GM12872 (cell line): ENCODE measurements at regions not wholly inside any gene's neighbourhood (a gene's known extent, or its start where the extent isn't known, plus 50 kb on each side); places are given as distances from the start of the nearest gene placed in this dataset.

ENCODE experiments used
- CTCF ChIP-seq: IDR thresholded peaks from 3 replicates; pipeline ENCODE4 v1.5.1; 2011; ENCODE audit warnings: low read depth, mild to moderate bottlenecking, low read length, moderate library complexity; ENCODE audit not compliant: insufficient read depth

- TF ChIP-seq CTCF, result peak; percentile 23; the same call in 1 of the 3 replicates
These were observed 156.6 kb upstream of the LHCGR start for GRCh38 chr2:48912110-48912509.

GRCh38 chr2:48910961-48911360 is 155.4 kb upstream of the LHCGR start:
- no peak for TF ChIP-seq CTCF

GRCh38 chr2:48906633-48907032 is 151.1 kb upstream of the LHCGR start:
- TF ChIP-seq CTCF, result no peak

GRCh38 chr2:48905696-48906095 is 150.2 kb upstream of the LHCGR start:
- no peak for TF ChIP-seq CTCF

- no peak for TF ChIP-seq CTCF
These were observed 147.0 kb upstream of the LHCGR start for GRCh38 chr2:48902521-48902920.

- no peak for TF ChIP-seq CTCF
These were observed 145.9 kb upstream of the LHCGR start for GRCh38 chr2:48901416-48901815.

- TF ChIP-seq CTCF, result no peak
These were observed 145.5 kb upstream of the LHCGR start for GRCh38 chr2:48901015-48901343.
